ENCODE measurements at regions not wholly inside any gene's neighbourhood (a gene's known extent, or its start where the extent isn't known, plus 50 kb on each side); places are given as distances from the start of the nearest gene placed in this dataset.

- DNase-seq (ENCODE audit: low spot score) = no peak
- Histone ChIP-seq H3K27ac (ENCODE audit: low read depth in 1 of 2, low read length in 2 of 2) (no peak overlapping the region), H3K4me3 (ENCODE audit: low read depth in 1 of 3, low read length in 3 of 3) (no peak overlapping the region), H3K9me3 (ENCODE audit: control insufficient read depth in 4 of 4, low read length in 3 of 4) (no peaks in the 10 kb centered on the region), H3K9ac (ENCODE audit: low read depth in 1 of 2, low read length in 2 of 2) (no peak overlapping the region), H3K27me3 (ENCODE audit: control insufficient read depth in 4 of 4, insufficient read depth in 4 of 4, low read length in 3 of 4) (no peaks in the 10 kb centered on the region), H3K4me1 (ENCODE audit: control insufficient read depth in 4 of 4, insufficient read depth in 4 of 4, low read length in 3 of 4) (no peaks in the 10 kb centered on the region), H3K36me3 (ENCODE audit: control insufficient read depth in 4 of 4, insufficient read depth in 3 of 4, low read depth in 1 of 4, low read length in 3 of 4) (no peaks in the 10 kb centered on the region)
- TF ChIP-seq, protein P1, sequence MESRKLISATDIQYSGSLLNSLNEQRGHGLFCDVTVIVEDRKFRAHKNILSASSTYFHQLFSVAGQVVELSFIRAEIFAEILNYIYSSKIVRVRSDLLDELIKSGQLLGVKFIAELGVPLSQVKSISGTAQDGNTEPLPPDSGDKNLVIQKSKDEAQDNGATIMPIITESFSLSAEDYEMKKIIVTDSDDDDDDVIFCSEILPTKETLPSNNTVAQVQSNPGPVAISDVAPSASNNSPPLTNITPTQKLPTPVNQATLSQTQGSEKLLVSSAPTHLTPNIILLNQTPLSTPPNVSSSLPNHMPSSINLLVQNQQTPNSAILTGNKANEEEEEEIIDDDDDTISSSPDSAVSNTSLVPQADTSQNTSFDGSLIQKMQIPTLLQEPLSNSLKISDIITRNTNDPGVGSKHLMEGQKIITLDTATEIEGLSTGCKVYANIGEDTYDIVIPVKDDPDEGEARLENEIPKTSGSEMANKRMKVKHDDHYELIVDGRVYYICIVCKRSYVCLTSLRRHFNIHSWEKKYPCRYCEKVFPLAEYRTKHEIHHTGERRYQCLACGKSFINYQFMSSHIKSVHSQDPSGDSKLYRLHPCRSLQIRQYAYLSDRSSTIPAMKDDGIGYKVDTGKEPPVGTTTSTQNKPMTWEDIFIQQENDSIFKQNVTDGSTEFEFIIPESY (IDR thresholded peaks at IDR 0.05) = no peak
- TF ChIP-seq HNF4A (conservative IDR thresholded peaks at IDR 0.05) = no peak
- TF ChIP-seq, protein P2, sequence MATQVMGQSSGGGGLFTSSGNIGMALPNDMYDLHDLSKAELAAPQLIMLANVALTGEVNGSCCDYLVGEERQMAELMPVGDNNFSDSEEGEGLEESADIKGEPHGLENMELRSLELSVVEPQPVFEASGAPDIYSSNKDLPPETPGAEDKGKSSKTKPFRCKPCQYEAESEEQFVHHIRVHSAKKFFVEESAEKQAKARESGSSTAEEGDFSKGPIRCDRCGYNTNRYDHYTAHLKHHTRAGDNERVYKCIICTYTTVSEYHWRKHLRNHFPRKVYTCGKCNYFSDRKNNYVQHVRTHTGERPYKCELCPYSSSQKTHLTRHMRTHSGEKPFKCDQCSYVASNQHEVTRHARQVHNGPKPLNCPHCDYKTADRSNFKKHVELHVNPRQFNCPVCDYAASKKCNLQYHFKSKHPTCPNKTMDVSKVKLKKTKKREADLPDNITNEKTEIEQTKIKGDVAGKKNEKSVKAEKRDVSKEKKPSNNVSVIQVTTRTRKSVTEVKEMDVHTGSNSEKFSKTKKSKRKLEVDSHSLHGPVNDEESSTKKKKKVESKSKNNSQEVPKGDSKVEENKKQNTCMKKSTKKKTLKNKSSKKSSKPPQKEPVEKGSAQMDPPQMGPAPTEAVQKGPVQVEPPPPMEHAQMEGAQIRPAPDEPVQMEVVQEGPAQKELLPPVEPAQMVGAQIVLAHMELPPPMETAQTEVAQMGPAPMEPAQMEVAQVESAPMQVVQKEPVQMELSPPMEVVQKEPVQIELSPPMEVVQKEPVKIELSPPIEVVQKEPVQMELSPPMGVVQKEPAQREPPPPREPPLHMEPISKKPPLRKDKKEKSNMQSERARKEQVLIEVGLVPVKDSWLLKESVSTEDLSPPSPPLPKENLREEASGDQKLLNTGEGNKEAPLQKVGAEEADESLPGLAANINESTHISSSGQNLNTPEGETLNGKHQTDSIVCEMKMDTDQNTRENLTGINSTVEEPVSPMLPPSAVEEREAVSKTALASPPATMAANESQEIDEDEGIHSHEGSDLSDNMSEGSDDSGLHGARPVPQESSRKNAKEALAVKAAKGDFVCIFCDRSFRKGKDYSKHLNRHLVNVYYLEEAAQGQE (IDR thresholded peaks at IDR 0.05) = no peak
- no peak for TF ChIP-seq NR2F2 (IDR thresholded peaks at IDR 0.05)
- TF ChIP-seq, protein P3, sequence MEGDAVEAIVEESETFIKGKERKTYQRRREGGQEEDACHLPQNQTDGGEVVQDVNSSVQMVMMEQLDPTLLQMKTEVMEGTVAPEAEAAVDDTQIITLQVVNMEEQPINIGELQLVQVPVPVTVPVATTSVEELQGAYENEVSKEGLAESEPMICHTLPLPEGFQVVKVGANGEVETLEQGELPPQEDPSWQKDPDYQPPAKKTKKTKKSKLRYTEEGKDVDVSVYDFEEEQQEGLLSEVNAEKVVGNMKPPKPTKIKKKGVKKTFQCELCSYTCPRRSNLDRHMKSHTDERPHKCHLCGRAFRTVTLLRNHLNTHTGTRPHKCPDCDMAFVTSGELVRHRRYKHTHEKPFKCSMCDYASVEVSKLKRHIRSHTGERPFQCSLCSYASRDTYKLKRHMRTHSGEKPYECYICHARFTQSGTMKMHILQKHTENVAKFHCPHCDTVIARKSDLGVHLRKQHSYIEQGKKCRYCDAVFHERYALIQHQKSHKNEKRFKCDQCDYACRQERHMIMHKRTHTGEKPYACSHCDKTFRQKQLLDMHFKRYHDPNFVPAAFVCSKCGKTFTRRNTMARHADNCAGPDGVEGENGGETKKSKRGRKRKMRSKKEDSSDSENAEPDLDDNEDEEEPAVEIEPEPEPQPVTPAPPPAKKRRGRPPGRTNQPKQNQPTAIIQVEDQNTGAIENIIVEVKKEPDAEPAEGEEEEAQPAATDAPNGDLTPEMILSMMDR (IDR thresholded peaks at IDR 0.05; ENCODE audit: low read depth, low read length, missing input control) = no peak
- no peak for TF ChIP-seq JUND (IDR thresholded peaks at IDR 0.05)
- no peak for TF ChIP-seq FOXA1 (IDR thresholded peaks at IDR 0.05)
- no peak for TF ChIP-seq EGR1 (IDR thresholded peaks at IDR 0.05; ENCODE audit: low read depth in 2 of 2)
- no peak for TF ChIP-seq FOXA2 (IDR thresholded peaks at IDR 0.05)
- no peak for TF ChIP-seq SP1 (IDR thresholded peaks at IDR 0.05)
- no peak for TF ChIP-seq GABPA (IDR thresholded peaks at IDR 0.05 in 1 of 2, conservative IDR thresholded peaks at IDR 0.05 in 1 of 2)
- WGBS = 93% methylated on average over 3 of the region's 3 CpGs
Measured at GRCh38 chr5:67875601-67876000, 340.0 kb upstream of the PIK3R1 start.

GRCh38 chr5:67873935-67874334, 341.6 kb upstream of the PIK3R1 start:
- Histone ChIP-seq H3K4me1 (ENCODE audit: control insufficient read depth in 4 of 4, insufficient read depth in 4 of 4, low read length in 3 of 4) (peaks cover 0 to 2% (median 0%) of the 10 kb centered on the region in 4 donors), H3K9ac (ENCODE audit: low read depth in 1 of 2, low read length in 2 of 2) (no peak overlapping the region), H3K27me3 (ENCODE audit: control insufficient read depth in 4 of 4, insufficient read depth in 4 of 4, low read length in 3 of 4) (no peaks in the 10 kb centered on the region), H3K4me3 (ENCODE audit: low read depth in 1 of 3, low read length in 3 of 3) (no peak overlapping the region), H3K27ac (ENCODE audit: low read depth in 1 of 2, low read length in 2 of 2) (no peak overlapping the region), H3K36me3 (ENCODE audit: control insufficient read depth in 4 of 4, insufficient read depth in 3 of 4, low read depth in 1 of 4, low read length in 3 of 4) (no peaks in the 10 kb centered on the region), H3K9me3 (ENCODE audit: control insufficient read depth in 4 of 4, low read length in 3 of 4) (no peaks in the 10 kb centered on the region)
- DNase-seq (ENCODE audit: low spot score) = no peak
- no peak for TF ChIP-seq GABPA (IDR thresholded peaks at IDR 0.05 in 1 of 2, conservative IDR thresholded peaks at IDR 0.05 in 1 of 2)
- no peak for TF ChIP-seq TAF1 (conservative IDR thresholded peaks at IDR 0.05)
- TF ChIP-seq RAD21 (IDR thresholded peaks at IDR 0.05) = no peak
- no peak for TF ChIP-seq MAX (IDR thresholded peaks at IDR 0.05)
- no peak for TF ChIP-seq SP1 (IDR thresholded peaks at IDR 0.05)
- TF ChIP-seq HNF4G (IDR thresholded peaks at IDR 0.05) = no peak
- no peak for TF ChIP-seq NR2F2 (IDR thresholded peaks at IDR 0.05)
- TF ChIP-seq HNF4A (conservative IDR thresholded peaks at IDR 0.05) = no peak
- no peak for TF ChIP-seq YY1 (IDR thresholded peaks at IDR 0.05)
- TF ChIP-seq EGR1 (IDR thresholded peaks at IDR 0.05; ENCODE audit: low read depth in 2 of 2) = no peak
- TF ChIP-seq FOXA1 (IDR thresholded peaks at IDR 0.05) = no peak
- TF ChIP-seq, protein P3 (IDR thresholded peaks at IDR 0.05; ENCODE audit: low read depth, low read length, missing input control) = no peak
- no peak for TF ChIP-seq RXRA (IDR thresholded peaks at IDR 0.05)
- TF ChIP-seq, protein P2 (IDR thresholded peaks at IDR 0.05) = no peak
- TF ChIP-seq, protein P4, sequence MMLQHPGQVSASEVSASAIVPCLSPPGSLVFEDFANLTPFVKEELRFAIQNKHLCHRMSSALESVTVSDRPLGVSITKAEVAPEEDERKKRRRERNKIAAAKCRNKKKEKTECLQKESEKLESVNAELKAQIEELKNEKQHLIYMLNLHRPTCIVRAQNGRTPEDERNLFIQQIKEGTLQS (IDR thresholded peaks at IDR 0.05) = no peak

All from liver (tissue), 8 donors.